ENCODE measurements at regions not wholly inside any gene's neighbourhood (a gene's known extent, or its start where the extent isn't known, plus 50 kb on each side); places are given as distances from the start of the nearest gene placed in this dataset.

GRCh38 chr1:223006371-223006770 is 136.7 kb downstream of the TLR5 start:
- Histone ChIP-seq H3K79me2 (ENCODE audit: low read depth) (no peaks in the 10 kb centered on the region), H3K4me1 (replicated peaks; ENCODE audit: insufficient read depth) (peaks cover 10% of the 10 kb centered on the region), H3K9me3 (ENCODE audit: insufficient read depth, low read depth) (no peaks in the 10 kb centered on the region), H3F3A (ENCODE audit: insufficient read depth, low read depth) (peaks cover 4% of the 10 kb centered on the region; the same call in 1 of the 2 replicates), H3K36me3 (ENCODE audit: low read depth) (no peaks in the 10 kb centered on the region), H3K27ac (no peak overlapping the region), H3K4me2 (no peak overlapping the region), H4K20me1 (ENCODE audit: insufficient read depth) (no peaks in the 10 kb centered on the region), H3K27me3 (ENCODE audit: insufficient read depth, low read depth) (no peaks in the 10 kb centered on the region), H3K9me2 (ENCODE audit: insufficient read depth) (0 out of 2 replicates have a peak, but pooled peaks cover 3% of the 10 kb centered on the region), H3K4me3 (no peak overlapping the region), H2AFZ (no peak overlapping the region)
- no peak for TF ChIP-seq CTCF (conservative IDR thresholded peaks at IDR 0.05)
- TF ChIP-seq EZH2 (IDR thresholded peaks at IDR 0.05; ENCODE audit: low read depth) = no peak
- no peak for DNase-seq
- BruUV-seq (replicated peaks) = no TSS peak
- ChIA-PET CTCF (no interaction called here), POLR2A (ENCODE audit: unreplicated experiment) (interaction anchor here (0.6 kb wide), 1 partner anchor 128 kb away, joined by 4 read pairs; no protein-coding TSS in a partner anchor)
- intact Hi-C loops (cut with micrococcal nuclease; ENCODE audit: unreplicated experiment) = loop anchor here (5.0 kb wide), 1 partner anchor 76 kb away; no protein-coding TSS in a partner anchor

- H3K4me3 ChIP-seq = no peak overlapping the region
- POLR2A ChIA-PET (ENCODE audit: unreplicated experiment) = interaction anchor here (0.6 kb wide), 1 partner anchor 129 kb away, joined by 4 read pairs; no protein-coding TSS in a partner anchor
- intact Hi-C loops (cut with micrococcal nuclease; ENCODE audit: unreplicated experiment) = loop anchor here (5.0 kb wide), 1 partner anchor 75 kb away; no protein-coding TSS in a partner anchor
- H3K9me2 ChIP-seq (ENCODE audit: insufficient read depth) = no peaks in the 10 kb centered on the region
- no peaks in the 10 kb centered on the region for H3K27me3 ChIP-seq (ENCODE audit: insufficient read depth, low read depth)
- BruUV-seq (replicated peaks) = no TSS peak
- H3K79me2 ChIP-seq (ENCODE audit: low read depth) = no peaks in the 10 kb centered on the region
- CTCF ChIA-PET = no interaction called here
- no peak overlapping the region for H3K4me2 ChIP-seq
- TF ChIP-seq CTCF (conservative IDR thresholded peaks at IDR 0.05) (no peak), EZH2 (IDR thresholded peaks at IDR 0.05; ENCODE audit: low read depth) (no peak)
- no peak overlapping the region for H2AFZ ChIP-seq
- no peaks in the 10 kb centered on the region; the same call in 1 of the 2 replicates for H3F3A ChIP-seq (ENCODE audit: insufficient read depth, low read depth)
- H3K9me3 ChIP-seq (ENCODE audit: insufficient read depth, low read depth) = no peaks in the 10 kb centered on the region
- H3K36me3 ChIP-seq (ENCODE audit: low read depth) = no peaks in the 10 kb centered on the region
- no peak for DNase-seq
- H3K4me1 ChIP-seq (replicated peaks; ENCODE audit: insufficient read depth) = peaks cover 2% of the 10 kb centered on the region
- no peak overlapping the region for H3K27ac ChIP-seq
- H4K20me1 ChIP-seq (ENCODE audit: insufficient read depth) = no peaks in the 10 kb centered on the region
Observed at GRCh38 chr1:223006917-223007648, 136.0 kb downstream of the TLR5 start.

GRCh38 chr1:223007935-223008334 is 135.1 kb downstream of the TLR5 start:
- Histone ChIP-seq H3K27ac (no peak overlapping the region), H4K20me1 (ENCODE audit: insufficient read depth) (no peaks in the 10 kb centered on the region), H3K4me1 (replicated peaks; ENCODE audit: insufficient read depth) (no peaks in the 10 kb centered on the region), H3K27me3 (ENCODE audit: insufficient read depth, low read depth) (no peaks in the 10 kb centered on the region), H3K9me3 (ENCODE audit: insufficient read depth, low read depth) (no peaks in the 10 kb centered on the region), H3F3A (ENCODE audit: insufficient read depth, low read depth) (no peaks in the 10 kb centered on the region), H3K9me2 (ENCODE audit: insufficient read depth) (no peaks in the 10 kb centered on the region), H2AFZ (no peak overlapping the region), H3K79me2 (ENCODE audit: low read depth) (no peaks in the 10 kb centered on the region), H3K36me3 (ENCODE audit: low read depth) (no peaks in the 10 kb centered on the region), H3K4me2 (no peak overlapping the region), H3K4me3 (no peak overlapping the region)
- ChIA-PET CTCF (no interaction called here), POLR2A (ENCODE audit: unreplicated experiment) (no interaction called here)
- intact Hi-C loops (cut with micrococcal nuclease; ENCODE audit: unreplicated experiment) = loop anchor here (5.0 kb wide), 1 partner anchor 74 kb away; no protein-coding TSS in a partner anchor
- TF ChIP-seq CTCF (conservative IDR thresholded peaks at IDR 0.05) (no peak), EZH2 (IDR thresholded peaks at IDR 0.05; ENCODE audit: low read depth) (no peak)
- no TSS peak for BruUV-seq (replicated peaks)
- no peak for DNase-seq

All from PC-9 (cell line).